Lower leg skin (tissue), 3 donors: ENCODE measurements at regions not wholly inside any gene's neighbourhood (a gene's known extent, or its start where the extent isn't known, plus 50 kb on each side); places are given as distances from the start of the nearest gene placed in this dataset.

Experiments used
- CTCF ChIP-seq, 3 donors: fragments of 450-650 bp; IDR thresholded peaks; one replicate each; pipeline ENCODE4 v1.5.1; 2016; ENCODE audit warnings: antibody characterized with exemption in 3 of 3, mild to moderate bottlenecking in 3 of 3, moderate library complexity in 2 of 3
- POLR2A ChIP-seq, 2 donors: fragments of 450-650 bp; IDR thresholded peaks; one replicate each; pipeline ENCODE4 v1.6.1; 2016 to 2017; ENCODE audit warnings: antibody characterized with exemption in 2 of 2, mild to moderate bottlenecking in 1 of 2, moderate library complexity in 1 of 2

- no peak for TF ChIP-seq POLR2A (IDR thresholded peaks at IDR 0.05)
- TF ChIP-seq CTCF (IDR thresholded peaks at IDR 0.05): no peak
Observed at GRCh38 chr21:41671212-41671762, 95.6 kb downstream of the RIPK4 start.
